Right lobe of liver (tissue), 6 donors: ENCODE measurements at regions not wholly inside any gene's neighbourhood (a gene's known extent, or its start where the extent isn't known, plus 50 kb on each side); places are given as distances from the start of the nearest gene placed in this dataset.

Experiments
- ATAC-seq, 4 donors: fragments of 200-7000 bp; cut with Tn5 transposase; one replicate each; pipeline ENCODE4 v1.9.1; 2020; ENCODE audit warnings: mild to moderate bottlenecking in 4 of 4, moderate library complexity in 4 of 4
- DNase-seq, 3 donors: peaks; one replicate each; pipeline ENCODE4 v3.0.0-alpha.2; 2020
- H3K27ac ChIP-seq, 3 donors: fragments of 200-600 bp; one replicate each; pipeline ENCODE4 v1.8.0; 2022
- H3K27me3 ChIP-seq, 2 donors: fragments of 200-600 bp; one replicate each; pipeline ENCODE4 v1.8.0; 2022
- H3K36me3 ChIP-seq, 4 donors: fragments of 200-600 bp; sonication (generic) in 1 of 4; one replicate each; pipeline versions ENCODE4 v1.5.1 to v1.8.0; 2017 to 2022; ENCODE audit warnings: control low read depth in 1 of 4
- H3K4me1 ChIP-seq, 4 donors: fragments of 200-600 bp; sonication (generic) in 1 of 4; one replicate each; pipeline versions ENCODE4 v1.5.1 to v1.8.0; 2017 to 2022; ENCODE audit warnings: control low read depth in 1 of 4
- H3K4me3 ChIP-seq, 3 donors: fragments of 200-600 bp; one replicate each; pipeline ENCODE4 v1.8.0; 2022
- H3K9me3 ChIP-seq, 4 donors: fragments of 200-600 bp; sonication (generic) in 1 of 4; one replicate each; pipeline versions ENCODE4 v1.5.1 to v1.8.0; 2017 to 2022; ENCODE audit warnings: control low read depth in 1 of 4
- CTCF ChIP-seq, 4 donors: fragments of 200-600 bp in 3 of 4; fragments of 450-650 bp in 1 of 4; IDR thresholded peaks; one replicate each; pipeline versions ENCODE4 v1.5.1 to v1.8.0; 2016 to 2022; ENCODE audit warnings: antibody characterized with exemption in 4 of 4, mild to moderate bottlenecking in 2 of 4
- POLR2A ChIP-seq: fragments of 450-650 bp; IDR thresholded peaks from one replicate; pipeline ENCODE4 v1.6.1; 2017; ENCODE audit warnings: antibody characterized with exemption, mild to moderate bottlenecking
- whole genome bisulfite sequencing: methylation state at CpG from one replicate; pipeline ENCODE4 v1.1.6; 2018; ENCODE audit warnings: low coverage, low lambda C conversion rate; ENCODE audit not compliant: insufficient coverage; ENCODE audit errors: missing lambda C conversion rate; 5-methylcytosine and 5-hydroxymethylcytosine counted together
- intact Hi-C, 2 donors: fragments of 100-400 bp; cut with DNase I; formaldehyde crosslinking; loops; one replicate each; pipeline versions ENCODE4 v1.11.2 to v1.14.1; 2022
- donor health status: DM: no; HTN: yes; CAD: no.
- donor health status: DM: no; HTN: no; CAD: no.
- donor health status: DM: no; HTN: no; CAD: no.
- donor health status: DM: no; HTN: yes; CAD: no.
- donor health status: DM: no; HTN: yes; CAD: no.

- 53% methylated on average over 3 of the region's 3 CpGs for WGBS
- no peaks in the 10 kb centered on the region for H3K9me3 ChIP-seq
- H3K36me3 ChIP-seq: no peaks in the 10 kb centered on the region
- ATAC-seq (no peak), DNase-seq (no peak)
- no peak overlapping the region for H3K27ac ChIP-seq
- H3K4me3 ChIP-seq: no peak overlapping the region
- H3K4me1 ChIP-seq: peaks cover 0 to 3% (median 0%) of the 10 kb centered on the region in 4 donors
- TF ChIP-seq CTCF (IDR thresholded peaks at IDR 0.05) (no peak), POLR2A (no peak)
- intact Hi-C loops: no loop called here
- H3K27me3 ChIP-seq: no peaks in the 10 kb centered on the region
Observed at GRCh38 chr2:82837588-82838304, 1621.3 kb downstream of the SUCLG1 start.

DNA sequence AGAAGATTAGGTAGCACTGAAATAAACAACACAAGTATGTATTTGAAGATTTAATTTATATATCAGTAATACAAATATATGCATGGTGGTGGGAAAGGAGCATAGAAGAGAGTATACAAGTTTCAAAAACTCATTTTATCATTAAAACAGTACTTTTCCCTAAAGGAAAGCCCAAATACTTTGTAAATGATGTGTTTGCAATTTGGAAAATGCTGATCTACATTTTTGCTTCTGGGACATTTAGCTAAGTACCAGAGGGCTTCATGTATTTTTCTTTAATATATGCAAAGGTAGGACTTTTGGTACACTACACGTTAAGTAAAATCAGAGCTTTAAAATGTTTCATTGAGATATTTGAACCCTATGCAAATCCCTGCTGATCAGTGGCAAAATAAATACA is 1624.2 kb downstream of the SUCLG1 start:
- TF ChIP-seq POLR2A (no peak), CTCF (IDR thresholded peaks at IDR 0.05) (no peak)
- intact Hi-C loops: no loop called here

GRCh38 chr2:82827426-82827825 is 1631.7 kb downstream of the SUCLG1 start:
- intact Hi-C loops: no loop called here
- Histone ChIP-seq H3K4me1 (no peaks in the 10 kb centered on the region), H3K36me3 (no peaks in the 10 kb centered on the region), H3K27me3 (no peaks in the 10 kb centered on the region), H3K9me3 (no peaks in the 10 kb centered on the region), H3K27ac (no peak overlapping the region), H3K4me3 (no peak overlapping the region)
- no peak for DNase-seq
- ATAC-seq: no peak
- 93% methylated on average over 2 of the region's 2 CpGs for WGBS
- TF ChIP-seq CTCF (IDR thresholded peaks at IDR 0.05) (no peak), POLR2A (no peak)

More for the DNA sequence above, 1624.2 kb downstream of the SUCLG1 start:
- ATAC-seq (no peak), DNase-seq (no peak)
- Histone ChIP-seq H3K27me3 (no peaks in the 10 kb centered on the region), H3K36me3 (no peaks in the 10 kb centered on the region), H3K27ac (no peak overlapping the region), H3K4me1 (peaks cover 0 to 3% (median 0%) of the 10 kb centered on the region in 4 donors), H3K4me3 (no peak overlapping the region), H3K9me3 (no peaks in the 10 kb centered on the region)
- WGBS: 45% methylated on average over 1 of the region's 1 CpG

- H3K4me1 ChIP-seq: no peaks in the 10 kb centered on the region
- H3K4me3 ChIP-seq: no peak overlapping the region
- H3K36me3 ChIP-seq: no peaks in the 10 kb centered on the region
- no peak overlapping the region for H3K27ac ChIP-seq
- H3K9me3 ChIP-seq: no peaks in the 10 kb centered on the region
- ATAC-seq: no peak
- WGBS: 63% methylated on average over 2 of the region's 2 CpGs
- H3K27me3 ChIP-seq: no peaks in the 10 kb centered on the region
- intact Hi-C loops: no loop called here
- TF ChIP-seq POLR2A: no peak
- DNase-seq: no peak
Observed at GRCh38 chr2:82826437-82826836, 1632.6 kb downstream of the SUCLG1 start.

- no peaks in the 10 kb centered on the region for H3K36me3 ChIP-seq
- H3K27ac ChIP-seq: no peak overlapping the region
- DNase-seq: no peak
- 62% methylated on average over 8 of the region's 8 CpGs for WGBS
- H3K4me1 ChIP-seq: no peaks in the 10 kb centered on the region
- no peaks in the 10 kb centered on the region for H3K27me3 ChIP-seq
- intact Hi-C loops: no loop called here
- no peaks in the 10 kb centered on the region for H3K9me3 ChIP-seq
- no peak for TF ChIP-seq POLR2A
- TF ChIP-seq CTCF (IDR thresholded peaks at IDR 0.05): no peak
- H3K4me3 ChIP-seq: no peak overlapping the region
- ATAC-seq: no peak
Observed at GRCh38 chr2:82825410-82826090, 1633.5 kb downstream of the SUCLG1 start.
